ENCODE measurements at regions not wholly inside any gene's neighbourhood (a gene's known extent, or its start where the extent isn't known, plus 50 kb on each side); places are given as distances from the start of the nearest gene placed in this dataset.

DNA sequence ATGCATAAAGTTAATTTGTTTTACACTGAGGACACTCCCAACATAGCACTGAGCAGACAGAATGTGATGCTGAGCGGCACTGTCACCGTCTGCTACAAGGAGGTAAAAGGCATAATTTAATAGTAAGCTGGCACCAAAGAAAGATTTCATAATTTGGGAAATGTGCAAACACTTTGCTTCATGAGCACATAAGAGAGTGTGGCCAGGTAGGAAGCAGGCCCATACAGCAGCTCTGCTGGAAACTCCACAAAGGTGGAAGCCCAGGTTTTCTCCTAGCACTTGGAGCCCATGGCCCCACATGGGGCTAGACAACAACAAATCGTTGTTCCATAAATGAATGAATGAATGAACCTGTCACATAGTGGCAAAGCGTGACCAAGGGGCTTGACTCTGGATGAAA is 68.5 kb upstream of the CACNA2D3 start:
- in situ Hi-C loops (cut with MboI) (no loop called here), intact Hi-C loops (cut with micrococcal nuclease) (no loop called here)

More for the DNA sequence above, 68.5 kb upstream of the CACNA2D3 start:
- BruUV-seq (replicated peaks) = no TSS peak
- no peaks in the 10 kb centered on the region for H3K79me2 ChIP-seq (ENCODE audit: control insufficient read depth, insufficient read depth, low read length)
- WGBS (ENCODE audit: insufficient coverage, low coverage, missing lambda C conversion rate) = 0% methylated on average over 4 of the region's 4 CpGs
- ATAC-seq = no peak
- H3K9me1 ChIP-seq (ENCODE audit: control insufficient read depth, insufficient read depth, low read length) = no peaks in the 10 kb centered on the region
- H3K4me1 ChIP-seq (replicated peaks in 1 of 2; ENCODE audit: control insufficient read depth in 2 of 2, insufficient read depth in 2 of 2, low read length in 2 of 2) = no peaks in the 10 kb centered on the region
- DNase-seq (ENCODE audit: extremely low read depth in 1 of 4, low spot score in 3 of 4) = no peak
- FAIRE-seq = no peak
- TF ChIP-seq SRF (CRISPR knock-in tag; IDR thresholded peaks at IDR 0.05) (no peak), PHB2 (IDR thresholded peaks at IDR 0.05; ENCODE audit: low read depth) (no peak), SUPT5H (IDR thresholded peaks at IDR 0.05) (no peak), ZFP30 (CRISPR knock-in tag; IDR thresholded peaks at IDR 0.05; ENCODE audit: borderline replicate concordance) (no peak), CC2D1A (IDR thresholded peaks at IDR 0.05) (no peak), ZNF764 (CRISPR knock-in tag; IDR thresholded peaks at IDR 0.05; ENCODE audit: low read depth) (no peak), MTF1 (CRISPR knock-in tag; IDR thresholded peaks at IDR 0.05; ENCODE audit: borderline replicate concordance) (no peak), IFI16 (CRISPR knock-in tag; IDR thresholded peaks at IDR 0.05) (no peak), BCL6 (CRISPR knock-in tag; IDR thresholded peaks at IDR 0.05) (no peak), ZNF174 (CRISPR knock-in tag; IDR thresholded peaks at IDR 0.05) (no peak), EHMT2 (IDR thresholded peaks at IDR 0.05) (no peak)
- TF ChIP-seq, protein P1, sequence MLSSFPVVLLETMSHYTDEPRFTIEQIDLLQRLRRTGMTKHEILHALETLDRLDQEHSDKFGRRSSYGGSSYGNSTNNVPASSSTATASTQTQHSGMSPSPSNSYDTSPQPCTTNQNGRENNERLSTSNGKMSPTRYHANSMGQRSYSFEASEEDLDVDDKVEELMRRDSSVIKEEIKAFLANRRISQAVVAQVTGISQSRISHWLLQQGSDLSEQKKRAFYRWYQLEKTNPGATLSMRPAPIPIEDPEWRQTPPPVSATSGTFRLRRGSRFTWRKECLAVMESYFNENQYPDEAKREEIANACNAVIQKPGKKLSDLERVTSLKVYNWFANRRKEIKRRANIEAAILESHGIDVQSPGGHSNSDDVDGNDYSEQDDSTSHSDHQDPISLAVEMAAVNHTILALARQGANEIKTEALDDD (IDR thresholded peaks at IDR 0.05) = no peak
- TF ChIP-seq, protein P2, sequence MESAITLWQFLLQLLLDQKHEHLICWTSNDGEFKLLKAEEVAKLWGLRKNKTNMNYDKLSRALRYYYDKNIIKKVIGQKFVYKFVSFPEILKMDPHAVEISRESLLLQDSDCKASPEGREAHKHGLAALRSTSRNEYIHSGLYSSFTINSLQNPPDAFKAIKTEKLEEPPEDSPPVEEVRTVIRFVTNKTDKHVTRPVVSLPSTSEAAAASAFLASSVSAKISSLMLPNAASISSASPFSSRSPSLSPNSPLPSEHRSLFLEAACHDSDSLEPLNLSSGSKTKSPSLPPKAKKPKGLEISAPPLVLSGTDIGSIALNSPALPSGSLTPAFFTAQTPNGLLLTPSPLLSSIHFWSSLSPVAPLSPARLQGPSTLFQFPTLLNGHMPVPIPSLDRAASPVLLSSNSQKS (CRISPR knock-in tag; IDR thresholded peaks at IDR 0.05) = no peak
- TF ChIP-seq, protein P3, sequence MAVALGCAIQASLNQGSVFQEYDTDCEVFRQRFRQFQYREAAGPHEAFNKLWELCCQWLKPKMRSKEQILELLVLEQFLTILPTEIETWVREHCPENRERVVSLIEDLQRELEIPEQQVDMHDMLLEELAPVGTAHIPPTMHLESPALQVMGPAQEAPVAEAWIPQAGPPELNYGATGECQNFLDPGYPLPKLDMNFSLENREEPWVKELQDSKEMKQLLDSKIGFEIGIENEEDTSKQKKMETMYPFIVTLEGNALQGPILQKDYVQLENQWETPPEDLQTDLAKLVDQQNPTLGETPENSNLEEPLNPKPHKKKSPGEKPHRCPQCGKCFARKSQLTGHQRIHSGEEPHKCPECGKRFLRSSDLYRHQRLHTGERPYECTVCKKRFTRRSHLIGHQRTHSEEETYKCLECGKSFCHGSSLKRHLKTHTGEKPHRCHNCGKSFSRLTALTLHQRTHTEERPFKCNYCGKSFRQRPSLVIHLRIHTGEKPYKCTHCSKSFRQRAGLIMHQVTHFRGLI (CRISPR knock-in tag; IDR thresholded peaks at IDR 0.05) = no peak
- H4K20me1 ChIP-seq (replicated peaks; ENCODE audit: control insufficient read depth, insufficient read depth, low read length) = no peaks in the 10 kb centered on the region
- H3K9ac ChIP-seq (ENCODE audit: insufficient read depth in 1 of 2, low read depth in 2 of 2, low read length in 2 of 2) = no peak overlapping the region
- H3K4me3 ChIP-seq = no peak overlapping the region
- no peaks in the 10 kb centered on the region for H3K27me3 ChIP-seq (ENCODE audit: control insufficient read depth in 2 of 2, insufficient read depth in 2 of 2, low read length in 2 of 2)
- CTCF ChIA-PET (ENCODE audit: low intra/inter-chr PET ratio) = no interaction called here
- POLR2A ChIA-PET = interaction anchor here (1.0 kb wide), 1 partner anchor 15 kb away, joined by 3 read pairs; no protein-coding TSS in a partner anchor
- H3K4me2 ChIP-seq (ENCODE audit: insufficient read depth, low read length) = no peak overlapping the region
- no peaks in the 10 kb centered on the region for H3K36me3 ChIP-seq (ENCODE audit: control insufficient read depth, insufficient read depth, low read length)
- H3K9me3 ChIP-seq (replicated peaks; ENCODE audit: control insufficient read depth, insufficient read depth, low read depth, low read length) = no peaks in the 10 kb centered on the region
- no peak overlapping the region for H3K27ac ChIP-seq (ENCODE audit: extremely low read depth, low read depth, low read length)
- H2AFZ ChIP-seq (ENCODE audit: low read depth, low read length) = no peak overlapping the region

All from K562 (cell line).